ENCODE measurements at regions not wholly inside any gene's neighbourhood (a gene's known extent, or its start where the extent isn't known, plus 50 kb on each side); places are given as distances from the start of the nearest gene placed in this dataset.

DNA sequence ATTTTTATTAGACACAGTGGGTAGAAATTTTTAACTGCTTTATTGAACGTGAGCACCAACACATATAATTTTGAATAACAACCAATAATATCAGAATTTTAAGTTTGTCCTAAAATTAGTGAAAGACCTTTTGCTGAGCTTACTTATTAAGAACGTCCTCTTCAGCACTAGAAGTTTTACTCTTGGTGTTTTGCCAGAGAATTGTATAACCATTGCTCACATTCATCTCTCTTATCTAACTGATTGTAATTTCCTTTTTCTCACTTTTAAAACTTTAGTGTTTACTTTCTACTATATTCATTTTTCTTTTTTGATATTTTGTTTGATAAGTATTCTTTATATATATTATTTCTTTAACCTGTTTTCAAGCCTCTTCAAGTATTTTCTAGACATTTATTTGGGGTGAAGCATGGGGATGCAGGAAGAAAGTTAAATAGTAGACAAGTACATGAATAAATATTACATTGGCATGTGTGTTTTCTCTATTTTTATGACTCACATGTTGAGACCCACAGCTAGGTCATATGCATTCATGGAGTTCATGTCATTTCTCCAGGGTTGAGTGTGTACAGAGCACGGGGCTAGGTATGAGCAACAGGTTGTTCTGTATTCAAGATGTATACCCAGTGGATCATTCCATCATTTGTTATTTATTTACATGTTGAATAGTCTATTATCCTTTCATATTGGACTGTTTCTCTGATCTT is 90.6 kb downstream of the ATP6V1G3 start:
- TF ChIP-seq, protein P1, sequence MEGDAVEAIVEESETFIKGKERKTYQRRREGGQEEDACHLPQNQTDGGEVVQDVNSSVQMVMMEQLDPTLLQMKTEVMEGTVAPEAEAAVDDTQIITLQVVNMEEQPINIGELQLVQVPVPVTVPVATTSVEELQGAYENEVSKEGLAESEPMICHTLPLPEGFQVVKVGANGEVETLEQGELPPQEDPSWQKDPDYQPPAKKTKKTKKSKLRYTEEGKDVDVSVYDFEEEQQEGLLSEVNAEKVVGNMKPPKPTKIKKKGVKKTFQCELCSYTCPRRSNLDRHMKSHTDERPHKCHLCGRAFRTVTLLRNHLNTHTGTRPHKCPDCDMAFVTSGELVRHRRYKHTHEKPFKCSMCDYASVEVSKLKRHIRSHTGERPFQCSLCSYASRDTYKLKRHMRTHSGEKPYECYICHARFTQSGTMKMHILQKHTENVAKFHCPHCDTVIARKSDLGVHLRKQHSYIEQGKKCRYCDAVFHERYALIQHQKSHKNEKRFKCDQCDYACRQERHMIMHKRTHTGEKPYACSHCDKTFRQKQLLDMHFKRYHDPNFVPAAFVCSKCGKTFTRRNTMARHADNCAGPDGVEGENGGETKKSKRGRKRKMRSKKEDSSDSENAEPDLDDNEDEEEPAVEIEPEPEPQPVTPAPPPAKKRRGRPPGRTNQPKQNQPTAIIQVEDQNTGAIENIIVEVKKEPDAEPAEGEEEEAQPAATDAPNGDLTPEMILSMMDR (IDR thresholded peaks at IDR 0.05 in 2 of 3, conservative IDR thresholded peaks at IDR 0.05 in 1 of 3; ENCODE audit: borderline replicate concordance in 1 of 3, insufficient read depth in 1 of 3, low read depth in 2 of 3, low read length in 2 of 3), result no peak
- no peak for TF ChIP-seq YY1 (IDR thresholded peaks at IDR 0.05; ENCODE audit: extremely low read depth, insufficient replicate concordance, low read depth, low read length)
- TF ChIP-seq, protein P2, sequence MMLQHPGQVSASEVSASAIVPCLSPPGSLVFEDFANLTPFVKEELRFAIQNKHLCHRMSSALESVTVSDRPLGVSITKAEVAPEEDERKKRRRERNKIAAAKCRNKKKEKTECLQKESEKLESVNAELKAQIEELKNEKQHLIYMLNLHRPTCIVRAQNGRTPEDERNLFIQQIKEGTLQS (IDR thresholded peaks at IDR 0.05), result no peak
- no peak for TF ChIP-seq EZH2 (IDR thresholded peaks at IDR 0.05)
- TF ChIP-seq CEBPB (IDR thresholded peaks at IDR 0.05; ENCODE audit: low read depth), result no peak
- TF ChIP-seq POLR2A (IDR thresholded peaks at IDR 0.05; ENCODE audit: borderline replicate concordance, extremely low read depth, insufficient read depth, insufficient read length), result no peak
- no peak for TF ChIP-seq FOSL1 (IDR thresholded peaks at IDR 0.05; ENCODE audit: low read depth)
- no peak for TF ChIP-seq RAD21 (IDR thresholded peaks at IDR 0.05; ENCODE audit: low read depth)
- no peak for TF ChIP-seq POLR2AphosphoS5 (IDR thresholded peaks at IDR 0.05; ENCODE audit: low read depth, low read length)
- no peak for TF ChIP-seq JUND (IDR thresholded peaks at IDR 0.05)
- TF ChIP-seq, protein P3, sequence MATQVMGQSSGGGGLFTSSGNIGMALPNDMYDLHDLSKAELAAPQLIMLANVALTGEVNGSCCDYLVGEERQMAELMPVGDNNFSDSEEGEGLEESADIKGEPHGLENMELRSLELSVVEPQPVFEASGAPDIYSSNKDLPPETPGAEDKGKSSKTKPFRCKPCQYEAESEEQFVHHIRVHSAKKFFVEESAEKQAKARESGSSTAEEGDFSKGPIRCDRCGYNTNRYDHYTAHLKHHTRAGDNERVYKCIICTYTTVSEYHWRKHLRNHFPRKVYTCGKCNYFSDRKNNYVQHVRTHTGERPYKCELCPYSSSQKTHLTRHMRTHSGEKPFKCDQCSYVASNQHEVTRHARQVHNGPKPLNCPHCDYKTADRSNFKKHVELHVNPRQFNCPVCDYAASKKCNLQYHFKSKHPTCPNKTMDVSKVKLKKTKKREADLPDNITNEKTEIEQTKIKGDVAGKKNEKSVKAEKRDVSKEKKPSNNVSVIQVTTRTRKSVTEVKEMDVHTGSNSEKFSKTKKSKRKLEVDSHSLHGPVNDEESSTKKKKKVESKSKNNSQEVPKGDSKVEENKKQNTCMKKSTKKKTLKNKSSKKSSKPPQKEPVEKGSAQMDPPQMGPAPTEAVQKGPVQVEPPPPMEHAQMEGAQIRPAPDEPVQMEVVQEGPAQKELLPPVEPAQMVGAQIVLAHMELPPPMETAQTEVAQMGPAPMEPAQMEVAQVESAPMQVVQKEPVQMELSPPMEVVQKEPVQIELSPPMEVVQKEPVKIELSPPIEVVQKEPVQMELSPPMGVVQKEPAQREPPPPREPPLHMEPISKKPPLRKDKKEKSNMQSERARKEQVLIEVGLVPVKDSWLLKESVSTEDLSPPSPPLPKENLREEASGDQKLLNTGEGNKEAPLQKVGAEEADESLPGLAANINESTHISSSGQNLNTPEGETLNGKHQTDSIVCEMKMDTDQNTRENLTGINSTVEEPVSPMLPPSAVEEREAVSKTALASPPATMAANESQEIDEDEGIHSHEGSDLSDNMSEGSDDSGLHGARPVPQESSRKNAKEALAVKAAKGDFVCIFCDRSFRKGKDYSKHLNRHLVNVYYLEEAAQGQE (IDR thresholded peaks at IDR 0.05; ENCODE audit: low read depth), result no peak
- TF ChIP-seq SP1 (IDR thresholded peaks at IDR 0.05; ENCODE audit: low read depth), result no peak
- no peak for TF ChIP-seq ZNF274 (IDR thresholded peaks at IDR 0.05; ENCODE audit: low read depth, low read length)
